ENCODE measurements at regions not wholly inside any gene's neighbourhood (a gene's known extent, or its start where the extent isn't known, plus 50 kb on each side); places are given as distances from the start of the nearest gene placed in this dataset.

GRCh38 chr2:13550285-13551231 lies 833.8 kb downstream of the TRIB2 start:
- DNase-seq, result peak; percentile 98

- DNase-seq, result no peak
Measured at GRCh38 chr2:13558368-13558767, 841.6 kb downstream of the TRIB2 start.

GRCh38 chr2:13560322-13560721 lies 843.6 kb downstream of the TRIB2 start:
- DNase-seq, result no peak

- DNase-seq, result no peak
Measured at GRCh38 chr2:13572466-13572865, 855.7 kb downstream of the TRIB2 start.

GRCh38 chr2:13574831-13575230 lies 858.1 kb downstream of the TRIB2 start:
- DNase-seq, result no peak

- no peak for DNase-seq
Measured at GRCh38 chr2:13576406-13577036, 859.8 kb downstream of the TRIB2 start.

GRCh38 chr2:13578547-13578946 lies 861.8 kb downstream of the TRIB2 start:
- no peak for DNase-seq

GRCh38 chr2:13581471-13581870 lies 864.7 kb downstream of the TRIB2 start:
- DNase-seq, result no peak

- no peak for DNase-seq
Measured at GRCh38 chr2:13583609-13584008, 866.9 kb downstream of the TRIB2 start.

GRCh38 chr2:13584020-13584419 lies 867.3 kb downstream of the TRIB2 start:
- DNase-seq, result no peak

- DNase-seq, result no peak
Measured at GRCh38 chr2:13585732-13586131, 869.0 kb downstream of the TRIB2 start.

GRCh38 chr2:13596233-13596632 lies 879.5 kb downstream of the TRIB2 start:
- no peak for DNase-seq

- DNase-seq, result no peak
Measured at GRCh38 chr2:13597176-13597575, 880.4 kb downstream of the TRIB2 start.

GRCh38 chr2:13601506-13601905 lies 884.8 kb downstream of the TRIB2 start:
- no peak for DNase-seq

- no peak for DNase-seq
Measured at GRCh38 chr2:13604951-13605661, 888.4 kb downstream of the TRIB2 start.

- no peak for DNase-seq
Measured at GRCh38 chr2:13607139-13607538, 890.4 kb downstream of the TRIB2 start.

- DNase-seq, result no peak
Measured at GRCh38 chr2:13611939-13612338, 895.2 kb downstream of the TRIB2 start.

GRCh38 chr2:13616059-13616458 lies 899.3 kb downstream of the TRIB2 start:
- no peak for DNase-seq

GRCh38 chr2:13616616-13617015 lies 899.9 kb downstream of the TRIB2 start:
- DNase-seq, result no peak

GRCh38 chr2:13628122-13628521 lies 911.4 kb downstream of the TRIB2 start:
- DNase-seq, result no peak

- DNase-seq, result no peak
Measured at GRCh38 chr2:13638181-13638580, 921.4 kb downstream of the TRIB2 start.

GRCh38 chr2:13649918-13650317 lies 933.2 kb downstream of the TRIB2 start:
- no peak for DNase-seq

GRCh38 chr2:13650586-13651180 lies 933.9 kb downstream of the TRIB2 start:
- DNase-seq, result no peak
